ENCODE measurements at regions not wholly inside any gene's neighbourhood (a gene's known extent, or its start where the extent isn't known, plus 50 kb on each side); places are given as distances from the start of the nearest gene placed in this dataset.

DNA sequence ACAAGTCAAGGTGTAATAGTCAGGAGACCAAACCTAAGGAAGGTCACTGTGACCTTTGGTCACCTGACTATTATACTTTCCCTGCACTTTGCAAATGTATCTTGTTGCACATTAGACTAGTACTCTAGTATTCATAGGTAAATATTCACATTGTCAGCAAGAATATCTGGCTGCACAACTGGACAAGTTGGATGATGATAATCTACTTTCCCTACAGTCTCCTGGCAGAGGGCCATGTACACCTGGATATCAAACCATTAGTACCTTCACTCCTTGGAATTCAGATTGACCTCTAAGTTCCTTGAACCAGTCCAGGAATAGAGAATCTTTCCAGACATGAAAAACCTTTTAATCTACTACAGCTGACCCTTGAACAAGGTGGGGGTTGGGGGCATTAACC, 344.8 kb downstream of the DEPDC1B start:
- H3K36me3 ChIP-seq (ENCODE audit: control insufficient read depth, insufficient read depth, low read length), result no peaks in the 10 kb centered on the region
- H3K27me3 Mint-ChIP-seq (ENCODE audit: insufficient read depth, unreplicated experiment), result peaks cover 5% of the 10 kb centered on the region

DNA sequence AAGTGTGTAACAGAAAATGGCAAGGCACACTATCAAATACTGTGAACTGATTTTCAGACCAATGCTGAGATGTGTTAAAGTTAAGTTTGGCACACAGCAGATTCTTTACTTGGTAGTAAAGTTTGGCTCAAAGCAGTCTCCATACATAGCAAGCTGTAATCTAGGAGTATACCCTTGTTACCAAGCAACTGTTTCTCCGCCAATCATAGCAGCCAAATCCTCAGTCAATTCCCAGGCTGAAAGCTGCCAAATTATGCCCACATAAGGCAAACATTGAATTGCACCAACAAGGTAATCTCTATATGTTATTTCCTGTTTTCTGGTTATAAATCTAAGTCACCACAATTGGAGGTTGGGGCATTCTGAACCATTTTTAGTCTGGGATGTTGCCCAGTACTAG, 345.7 kb downstream of the DEPDC1B start:
- ChIA-PET CTCF (no interaction called here), POLR2A (no interaction called here)
- no peaks in the 10 kb centered on the region for H3K4me1 ChIP-seq
- Mint-ChIP-seq H3K27ac (ENCODE audit: unreplicated experiment) (no peak overlapping the region), H3K36me3 (ENCODE audit: insufficient read depth, unreplicated experiment) (peaks cover 5% of the 10 kb centered on the region), H3K27me3 (ENCODE audit: insufficient read depth, unreplicated experiment) (peaks cover 2% of the 10 kb centered on the region), H3K9me3 (ENCODE audit: unreplicated experiment) (no peaks in the 10 kb centered on the region), H3K4me1 (ENCODE audit: low read depth, unreplicated experiment) (no peaks in the 10 kb centered on the region), H3K4me3 (ENCODE audit: unreplicated experiment) (no peak overlapping the region)
- intact Hi-C loops (cut with micrococcal nuclease; ENCODE audit: unreplicated experiment), result no loop called here
- H3K9me3 ChIP-seq, result no peaks in the 10 kb centered on the region
- no TSS peak for BruUV-seq (replicated peaks)
- no peaks in the 10 kb centered on the region for H3K27me3 ChIP-seq (replicated peaks; ENCODE audit: control insufficient read depth, insufficient read depth, low read length)
- H3K36me3 ChIP-seq (ENCODE audit: control insufficient read depth, insufficient read depth, low read length), result no peaks in the 10 kb centered on the region
- no peak overlapping the region for H3K4me3 ChIP-seq (ENCODE audit: low read depth, low read length)
- TF ChIP-seq, protein P1, sequence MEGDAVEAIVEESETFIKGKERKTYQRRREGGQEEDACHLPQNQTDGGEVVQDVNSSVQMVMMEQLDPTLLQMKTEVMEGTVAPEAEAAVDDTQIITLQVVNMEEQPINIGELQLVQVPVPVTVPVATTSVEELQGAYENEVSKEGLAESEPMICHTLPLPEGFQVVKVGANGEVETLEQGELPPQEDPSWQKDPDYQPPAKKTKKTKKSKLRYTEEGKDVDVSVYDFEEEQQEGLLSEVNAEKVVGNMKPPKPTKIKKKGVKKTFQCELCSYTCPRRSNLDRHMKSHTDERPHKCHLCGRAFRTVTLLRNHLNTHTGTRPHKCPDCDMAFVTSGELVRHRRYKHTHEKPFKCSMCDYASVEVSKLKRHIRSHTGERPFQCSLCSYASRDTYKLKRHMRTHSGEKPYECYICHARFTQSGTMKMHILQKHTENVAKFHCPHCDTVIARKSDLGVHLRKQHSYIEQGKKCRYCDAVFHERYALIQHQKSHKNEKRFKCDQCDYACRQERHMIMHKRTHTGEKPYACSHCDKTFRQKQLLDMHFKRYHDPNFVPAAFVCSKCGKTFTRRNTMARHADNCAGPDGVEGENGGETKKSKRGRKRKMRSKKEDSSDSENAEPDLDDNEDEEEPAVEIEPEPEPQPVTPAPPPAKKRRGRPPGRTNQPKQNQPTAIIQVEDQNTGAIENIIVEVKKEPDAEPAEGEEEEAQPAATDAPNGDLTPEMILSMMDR (IDR thresholded peaks at IDR 0.05; ENCODE audit: insufficient read depth in 1 of 2, low read depth in 1 of 2, low read length in 1 of 2, severe bottlenecking in 1 of 2, unreplicated experiment in 1 of 2), result no peak
- no peak for DNase-seq

More for the DNA sequence above, 344.8 kb downstream of the DEPDC1B start:
- Mint-ChIP-seq H3K4me1 (ENCODE audit: low read depth, unreplicated experiment) (no peaks in the 10 kb centered on the region), H3K9me3 (ENCODE audit: unreplicated experiment) (no peaks in the 10 kb centered on the region), H3K4me3 (ENCODE audit: unreplicated experiment) (no peak overlapping the region), H3K27ac (ENCODE audit: unreplicated experiment) (no peak overlapping the region), H3K36me3 (ENCODE audit: insufficient read depth, unreplicated experiment) (peaks cover 5% of the 10 kb centered on the region)
- ChIA-PET POLR2A (no interaction called here), CTCF (no interaction called here)
- TF ChIP-seq, protein P1 (IDR thresholded peaks at IDR 0.05; ENCODE audit: insufficient read depth in 1 of 2, low read depth in 1 of 2, low read length in 1 of 2, severe bottlenecking in 1 of 2, unreplicated experiment in 1 of 2), result no peak
- Histone ChIP-seq H3K4me3 (ENCODE audit: low read depth, low read length) (no peak overlapping the region), H3K9me3 (no peaks in the 10 kb centered on the region), H3K4me1 (no peaks in the 10 kb centered on the region), H3K27me3 (replicated peaks; ENCODE audit: control insufficient read depth, insufficient read depth, low read length) (no peaks in the 10 kb centered on the region)
- intact Hi-C loops (cut with micrococcal nuclease; ENCODE audit: unreplicated experiment), result no loop called here
- DNase-seq, result no peak
- BruUV-seq (replicated peaks), result no TSS peak

DNA sequence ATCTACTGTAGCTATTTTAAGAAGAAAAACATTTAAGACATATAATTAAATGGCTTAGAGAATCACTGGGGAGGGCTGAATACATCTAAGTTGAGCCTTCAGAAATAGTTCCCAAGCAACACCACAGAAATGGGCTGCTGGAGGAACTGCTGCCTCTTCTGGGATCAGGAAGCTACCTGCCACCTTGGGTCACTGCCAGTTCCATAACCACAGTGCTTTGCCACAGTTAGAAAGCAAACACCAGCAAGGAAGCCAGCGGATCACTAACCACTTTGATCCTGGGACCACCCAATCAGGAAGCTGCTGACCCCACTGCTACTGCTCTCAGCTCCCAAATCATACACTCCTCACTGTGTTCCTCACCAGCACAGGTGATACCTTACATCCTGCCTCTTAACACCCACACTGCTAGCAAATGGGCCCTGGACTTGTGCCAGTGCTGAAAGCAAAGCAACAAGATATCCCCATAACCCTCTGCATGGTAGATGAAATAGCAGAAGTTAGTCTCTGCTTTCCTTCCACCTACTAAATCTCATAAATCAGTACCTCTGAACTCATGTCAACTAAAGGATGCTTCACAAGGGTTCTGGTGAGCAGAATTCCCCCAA, 346.9 kb downstream of the DEPDC1B start:
- Mint-ChIP-seq H3K9me3 (ENCODE audit: unreplicated experiment) (no peaks in the 10 kb centered on the region), H3K4me1 (ENCODE audit: low read depth, unreplicated experiment) (no peaks in the 10 kb centered on the region), H3K27ac (ENCODE audit: unreplicated experiment) (no peak overlapping the region), H3K4me3 (ENCODE audit: unreplicated experiment) (no peak overlapping the region), H3K36me3 (ENCODE audit: insufficient read depth, unreplicated experiment) (peaks cover 5% of the 10 kb centered on the region), H3K27me3 (ENCODE audit: insufficient read depth, unreplicated experiment) (peaks cover 2% of the 10 kb centered on the region)
- Histone ChIP-seq H3K9me3 (no peaks in the 10 kb centered on the region), H3K4me3 (ENCODE audit: low read depth, low read length) (no peak overlapping the region), H3K4me1 (no peaks in the 10 kb centered on the region), H3K36me3 (ENCODE audit: control insufficient read depth, insufficient read depth, low read length) (no peaks in the 10 kb centered on the region), H3K27me3 (replicated peaks; ENCODE audit: control insufficient read depth, insufficient read depth, low read length) (no peaks in the 10 kb centered on the region)
- ChIA-PET CTCF (no interaction called here), POLR2A (no interaction called here)
- TF ChIP-seq, protein P1 (IDR thresholded peaks at IDR 0.05; ENCODE audit: insufficient read depth in 1 of 2, low read depth in 1 of 2, low read length in 1 of 2, severe bottlenecking in 1 of 2, unreplicated experiment in 1 of 2), result no peak
- no peak for DNase-seq
- no TSS peak for BruUV-seq (replicated peaks)
- intact Hi-C loops (cut with micrococcal nuclease; ENCODE audit: unreplicated experiment), result no loop called here
